KMS-11 (cell line): ENCODE measurements at regions not wholly inside any gene's neighbourhood (a gene's known extent, or its start where the extent isn't known, plus 50 kb on each side); places are given as distances from the start of the nearest gene placed in this dataset.

ENCODE experiments used
- H2AFZ ChIP-seq: fragments of 200-600 bp; sonication (generic); 2 replicates; pipeline ENCODE4 v1.6.1; 2016; ENCODE audit warnings: antibody characterized with exemption, mixed run types, low read depth
- H3K27ac ChIP-seq: fragments of 200-600 bp; sonication (generic); 2 replicates; pipeline ENCODE4 v1.6.1; 2016; ENCODE audit warnings: mild to moderate bottlenecking, mixed run types
- H3K27me3 ChIP-seq: fragments of 200-600 bp; sonication (generic); 2 replicates; pipeline ENCODE4 v1.6.1; 2017; ENCODE audit warnings: mild to moderate bottlenecking, low read depth, mixed run types, moderate library complexity; ENCODE audit not compliant: insufficient read depth
- H3K36me3 ChIP-seq: fragments of 200-600 bp; sonication (generic); 2 replicates; pipeline ENCODE4 v1.6.1; 2017; ENCODE audit warnings: mild to moderate bottlenecking, mixed run types; ENCODE audit not compliant: insufficient read depth
- H3K4me1 ChIP-seq: fragments of 200-600 bp; sonication (generic); 2 replicates; pipeline ENCODE4 v1.6.1; 2016; ENCODE audit warnings: mild to moderate bottlenecking, low read depth, mixed run types; ENCODE audit not compliant: poor library complexity, severe bottlenecking
- H3K4me2 ChIP-seq: fragments of 200-600 bp; sonication (generic); 2 replicates; pipeline ENCODE4 v1.7.0; 2016; ENCODE audit warnings: mild to moderate bottlenecking, mixed run types
- H3K4me3 ChIP-seq: fragments of 200-600 bp; sonication (generic); IDR thresholded peaks from 2 replicates; pipeline ENCODE4 v1.6.1; 2017; ENCODE audit warnings: low read depth, low read length, mixed read lengths; ENCODE audit not compliant: insufficient read depth
- H3K79me2 ChIP-seq: fragments of 200-600 bp; sonication (generic); 2 replicates; pipeline ENCODE4 v1.6.1; 2016; ENCODE audit warnings: low read depth, mixed run types; ENCODE audit not compliant: insufficient read depth
- H3K9ac ChIP-seq: fragments of 200-600 bp; sonication (generic); 2 replicates; pipeline ENCODE4 v1.6.1; 2016; ENCODE audit warnings: mild to moderate bottlenecking, mixed run types
- H4K20me1 ChIP-seq: fragments of 200-600 bp; sonication (generic); 2 replicates; pipeline ENCODE4 v1.6.1; 2016; ENCODE audit warnings: mild to moderate bottlenecking, mixed run types; ENCODE audit not compliant: insufficient read depth
- CTCF ChIP-seq: fragments of 200-600 bp; sonication (generic); conservative IDR thresholded peaks from 2 replicates; pipeline ENCODE4 v1.6.1; 2017; ENCODE audit warnings: low read depth, mild to moderate bottlenecking, antibody characterized with exemption, low read length, moderate library complexity, mixed read lengths

- Histone ChIP-seq H4K20me1 (no peaks in the 10 kb centered on the region), H3K9ac (no peak overlapping the region), H3K27ac (no peak overlapping the region), H2AFZ (no peak overlapping the region), H3K4me3 (no peak overlapping the region), H3K4me2 (no peak overlapping the region), H3K79me2 (no peaks in the 10 kb centered on the region), H3K4me1 (no peaks in the 10 kb centered on the region), H3K27me3 (no peaks in the 10 kb centered on the region), H3K36me3 (no peaks in the 10 kb centered on the region)
- TF ChIP-seq CTCF, result no peak
Measured at GRCh38 chr20:60171313-60171712, 213.1 kb downstream of the CDH26 start.

GRCh38 chr20:60171738-60172137 lies 213.5 kb downstream of the CDH26 start:
- Histone ChIP-seq H3K4me2 (no peak overlapping the region), H3K27me3 (no peaks in the 10 kb centered on the region), H3K36me3 (no peaks in the 10 kb centered on the region), H3K4me1 (no peaks in the 10 kb centered on the region), H3K4me3 (no peak overlapping the region), H4K20me1 (no peaks in the 10 kb centered on the region), H3K9ac (no peak overlapping the region), H3K79me2 (no peaks in the 10 kb centered on the region), H2AFZ (no peak overlapping the region), H3K27ac (no peak overlapping the region)
- no peak for TF ChIP-seq CTCF

GRCh38 chr20:60172346-60172984 lies 214.2 kb downstream of the CDH26 start:
- no peak overlapping the region for H3K4me3 ChIP-seq
- no peaks in the 10 kb centered on the region for H3K79me2 ChIP-seq
- H3K4me2 ChIP-seq, result no peak overlapping the region
- no peak for TF ChIP-seq CTCF
- H3K36me3 ChIP-seq, result no peaks in the 10 kb centered on the region
- H3K9ac ChIP-seq, result no peak overlapping the region
- H4K20me1 ChIP-seq, result no peaks in the 10 kb centered on the region
- no peaks in the 10 kb centered on the region for H3K27me3 ChIP-seq
- no peak overlapping the region for H3K27ac ChIP-seq
- H2AFZ ChIP-seq, result no peak overlapping the region
- H3K4me1 ChIP-seq, result peaks cover 7% of the 10 kb centered on the region

- no peak for TF ChIP-seq CTCF
- Histone ChIP-seq H3K4me3 (no peak overlapping the region), H3K4me1 (peaks cover 11% of the 10 kb centered on the region), H3K4me2 (peak overlapping the region; percentile 7; the same call in 1 of the 2 replicates), H4K20me1 (no peaks in the 10 kb centered on the region), H3K79me2 (no peaks in the 10 kb centered on the region), H3K27me3 (no peaks in the 10 kb centered on the region), H3K27ac (no peak overlapping the region; the same call in 1 of the 2 replicates), H3K9ac (no peak overlapping the region), H3K36me3 (no peaks in the 10 kb centered on the region), H2AFZ (no peak overlapping the region)
Measured at GRCh38 chr20:60177080-60177479, 218.9 kb downstream of the CDH26 start.
